Right lung (tissue), 2 donors: ENCODE measurements at regions not wholly inside any gene's neighbourhood (a gene's known extent, or its start where the extent isn't known, plus 50 kb on each side); places are given as distances from the start of the nearest gene placed in this dataset.

Experiments used
- DNase-seq, 2 donors: peaks; one replicate each; pipeline ENCODE4 v3.0.0-alpha.2; 2013

- DNase-seq, result no peak
These were observed 55.2 kb upstream of the CBLN4 start for GRCh38 chr20:56060486-56060885.

DNA sequence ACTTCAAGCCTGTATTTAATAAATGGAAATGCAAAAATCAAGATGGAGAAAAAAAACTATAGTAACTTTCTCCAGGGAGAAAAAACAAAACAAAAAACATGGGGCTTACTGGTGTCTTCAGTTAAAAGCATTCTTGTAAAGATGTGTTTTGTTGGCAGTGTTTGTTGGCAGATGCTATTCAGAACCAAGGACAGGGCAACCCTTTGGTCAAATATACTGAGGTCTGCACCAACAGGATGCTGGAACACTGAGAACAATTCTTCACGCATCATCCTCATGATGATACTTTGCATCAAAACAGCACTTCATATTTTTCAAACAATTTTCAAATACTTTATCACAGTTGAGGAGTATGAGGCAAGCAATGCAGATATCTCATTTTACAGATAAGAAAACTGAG is 63.7 kb upstream of the CBLN4 start:
- DNase-seq, result no peak

DNA sequence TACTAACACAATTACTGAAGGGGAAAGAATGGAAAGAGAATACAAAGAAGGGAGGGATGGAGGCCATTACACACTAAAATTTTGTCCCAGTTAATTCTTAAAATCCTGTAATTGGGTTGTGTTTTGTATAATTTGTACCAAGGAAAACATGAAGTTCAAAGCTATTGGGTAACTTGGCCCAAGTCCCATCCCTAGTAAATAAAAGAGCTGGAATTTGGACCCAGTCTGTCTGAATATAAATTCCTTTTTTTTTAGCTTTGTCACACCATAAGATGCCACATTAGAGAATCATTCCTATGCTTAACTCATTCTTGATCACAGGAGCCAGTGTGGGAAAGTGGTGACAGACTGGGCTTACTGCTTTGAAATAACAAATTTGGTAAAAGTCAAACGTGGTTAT is 66.8 kb upstream of the CBLN4 start:
- no peak for DNase-seq

GRCh38 chr20:56088375-56088774 is 83.1 kb upstream of the CBLN4 start:
- no peak for DNase-seq

DNA sequence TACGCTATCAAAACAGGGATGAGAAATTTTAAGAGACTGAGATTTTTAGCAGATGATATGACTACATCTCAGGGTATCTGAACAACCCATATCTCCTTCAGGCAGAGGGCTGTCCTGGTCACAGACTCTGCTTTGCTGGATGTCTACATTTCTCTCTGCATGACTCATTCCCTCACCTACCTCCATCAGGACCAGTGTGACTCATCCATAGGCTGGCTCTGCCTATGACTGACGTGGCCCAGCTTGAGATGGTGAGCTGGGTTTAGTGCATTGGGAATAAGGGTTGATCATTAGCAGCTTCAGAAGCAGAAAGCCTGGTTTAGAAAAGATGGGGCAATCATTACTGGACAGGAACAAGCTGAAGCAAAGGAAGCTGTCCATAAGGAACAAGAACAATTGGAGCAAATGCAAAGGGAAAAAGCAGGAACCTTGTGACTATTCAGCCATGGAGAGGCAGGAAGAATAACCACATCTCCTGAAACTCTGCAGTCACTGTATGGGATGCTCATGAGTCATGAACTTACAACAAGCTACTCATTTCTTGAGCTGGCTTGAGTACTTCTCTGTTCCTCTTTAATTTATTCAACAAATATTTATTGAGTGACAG is 86.4 kb upstream of the CBLN4 start:
- no peak for DNase-seq

- no peak for DNase-seq
These were observed 88.9 kb upstream of the CBLN4 start for GRCh38 chr20:56094228-56094627.

GRCh38 chr20:56098981-56099500 is 93.7 kb upstream of the CBLN4 start:
- peak in 1 of 2 donors; percentile 4 for DNase-seq

- DNase-seq, result no peak
These were observed 106.8 kb upstream of the CBLN4 start for GRCh38 chr20:56111961-56112730.

DNA sequence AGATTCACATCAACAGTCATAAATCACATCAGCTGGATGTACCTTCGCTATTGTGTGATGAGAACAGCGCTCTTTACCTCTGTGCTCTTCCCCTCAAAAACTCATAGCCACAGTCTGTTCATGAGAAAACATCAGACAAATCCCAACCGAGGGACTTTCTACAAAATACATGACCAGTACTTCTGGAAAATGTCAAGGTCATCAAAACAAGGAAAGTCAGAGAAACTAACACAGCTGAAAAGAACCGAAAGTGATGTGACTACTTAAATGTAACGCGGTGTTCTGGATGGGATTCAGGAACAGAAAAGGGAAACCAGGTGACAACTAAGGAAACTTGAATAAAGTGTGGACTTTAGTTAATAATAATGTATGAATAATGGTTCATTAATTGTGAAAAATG is 112.0 kb upstream of the CBLN4 start:
- DNase-seq, result no peak

- no peak for DNase-seq
These were observed 116.5 kb upstream of the CBLN4 start for GRCh38 chr20:56121850-56122249.

DNA sequence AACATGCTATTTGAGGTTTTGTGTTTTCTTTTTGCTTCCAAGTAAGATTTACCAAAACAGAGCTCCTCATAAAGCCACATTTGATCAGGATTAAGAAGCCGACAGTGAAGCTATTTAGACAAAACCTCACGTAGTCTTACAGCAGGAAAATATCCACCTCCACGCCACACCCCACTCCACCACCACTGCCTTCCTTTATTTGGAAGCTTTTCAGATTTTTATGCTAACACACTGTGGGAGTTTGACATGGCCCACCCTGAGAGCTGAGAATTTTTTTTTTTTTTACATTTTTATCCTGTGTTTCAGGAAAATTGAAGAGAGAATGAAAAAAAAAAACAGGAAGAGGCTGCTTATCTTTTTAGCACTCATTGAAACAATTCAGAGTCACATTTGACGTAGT is 104.8 kb upstream of the MC3R start:
- DNase-seq, result no peak

DNA sequence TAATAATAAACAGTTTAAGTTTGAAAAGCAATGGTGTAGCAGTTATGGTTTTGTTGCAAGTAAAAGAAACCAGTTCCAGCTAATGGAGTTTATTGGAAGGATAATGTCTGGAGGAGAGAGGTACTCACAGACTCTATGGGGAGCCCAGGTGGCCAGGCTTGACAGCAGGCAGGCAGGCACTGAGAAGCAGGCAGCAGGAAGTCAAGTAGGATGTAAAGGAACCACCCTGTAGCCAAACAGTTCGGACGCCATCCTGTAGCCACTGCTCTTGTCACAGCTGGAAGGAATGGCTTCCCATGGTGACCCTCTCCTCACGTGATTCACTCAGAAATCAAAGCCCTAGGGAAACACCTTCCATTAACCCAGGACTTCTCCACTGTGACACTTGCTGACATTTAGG is 96.7 kb upstream of the MC3R start:
- no peak for DNase-seq

- no peak for DNase-seq
These were observed 94.6 kb upstream of the MC3R start for GRCh38 chr20:56153926-56154325.

DNA sequence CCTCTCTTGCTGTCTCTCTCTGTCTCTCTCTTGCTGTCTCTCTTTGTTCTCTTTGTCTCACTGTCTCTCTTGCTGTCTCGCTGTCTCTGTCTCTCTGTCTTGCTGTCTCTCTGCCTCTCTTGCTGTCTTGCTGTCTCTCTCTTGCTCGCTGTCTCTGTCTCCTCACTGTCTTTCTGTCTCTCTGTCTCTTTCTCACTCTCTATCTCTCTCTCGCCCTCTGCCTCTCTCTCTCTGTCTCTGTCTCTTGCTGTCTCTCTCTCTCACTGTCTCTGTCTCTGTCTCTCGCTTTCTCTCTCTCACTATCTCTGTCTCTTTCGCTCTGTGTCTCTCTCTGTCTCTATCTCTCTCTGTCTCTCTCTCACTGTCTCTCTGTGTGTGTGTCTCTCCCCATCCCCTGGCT is 92.9 kb upstream of the MC3R start:
- no peak for DNase-seq

GRCh38 chr20:56157530-56158203 is 90.9 kb upstream of the MC3R start:
- DNase-seq, result no peak

- DNase-seq, result no peak
These were observed 90.0 kb upstream of the MC3R start for GRCh38 chr20:56158489-56158888.

DNA sequence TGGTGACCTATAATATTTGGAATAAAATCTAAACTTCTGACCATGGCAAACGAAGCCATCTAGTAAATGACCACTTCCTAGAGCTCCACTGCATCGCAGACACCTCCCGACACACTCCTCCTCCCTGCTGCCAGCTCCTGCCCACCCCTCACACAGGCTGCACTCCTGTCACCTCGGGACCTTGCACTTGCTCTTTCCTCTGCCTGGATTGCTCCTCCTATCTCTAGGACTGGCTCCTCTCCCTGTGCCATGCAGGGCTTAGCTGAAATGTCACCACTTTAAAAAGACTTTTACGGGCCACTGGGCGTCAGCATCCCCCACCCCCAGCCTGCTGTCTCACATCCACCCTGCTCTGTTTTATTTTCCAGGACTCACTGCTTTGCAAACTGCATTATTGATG is 87.6 kb upstream of the MC3R start:
- DNase-seq, result no peak

DNA sequence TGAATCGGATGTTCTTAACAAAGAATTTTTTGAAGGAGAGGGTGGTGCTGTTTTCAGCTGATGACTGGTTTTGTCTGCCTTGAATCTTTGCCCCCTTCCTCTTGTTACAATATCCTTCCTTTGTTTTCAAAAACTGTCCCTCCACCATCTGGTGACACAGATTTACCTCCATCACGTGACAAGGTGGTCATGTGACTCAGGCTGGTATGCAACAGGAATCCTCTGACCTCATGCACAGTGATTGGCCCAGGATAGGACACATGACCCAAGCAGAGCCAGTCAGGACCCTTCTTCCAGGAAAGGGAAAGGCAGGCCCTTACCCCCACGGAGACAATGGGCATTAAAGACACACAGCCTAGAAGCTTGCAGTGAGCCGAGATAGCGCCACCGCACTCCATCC is 84.7 kb upstream of the MC3R start:
- no peak for DNase-seq

GRCh38 chr20:56166781-56167465 is 81.6 kb upstream of the MC3R start:
- no peak for DNase-seq

GRCh38 chr20:56171087-56172012 is 77.2 kb upstream of the MC3R start:
- no peak for DNase-seq

GRCh38 chr20:56173438-56173837 is 75.1 kb upstream of the MC3R start:
- no peak for DNase-seq
